ENCODE measurements at regions not wholly inside any gene's neighbourhood (a gene's known extent, or its start where the extent isn't known, plus 50 kb on each side); places are given as distances from the start of the nearest gene placed in this dataset.

DNA sequence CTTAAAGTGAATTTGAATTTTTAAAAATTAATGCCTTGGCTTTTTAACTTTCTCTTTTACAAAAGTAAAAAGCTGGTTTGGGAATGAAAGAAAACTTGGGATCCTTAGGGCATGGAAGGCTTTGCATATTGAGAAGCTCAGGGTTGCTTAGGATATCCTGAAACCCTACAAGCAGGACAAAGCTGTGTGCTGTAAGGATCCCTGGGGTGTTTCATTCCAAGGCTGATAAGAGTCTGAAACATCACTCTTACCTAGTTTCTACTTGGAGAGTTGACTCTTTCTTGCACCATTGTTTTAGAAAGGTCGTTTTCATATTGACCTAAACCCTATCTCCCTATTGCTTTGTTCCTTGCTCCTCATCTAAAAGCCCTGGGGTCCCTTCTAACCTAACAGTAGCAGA is 325.9 kb upstream of the NT5C1B start:
- no peak for TF ChIP-seq CTCF (optimal IDR thresholded peaks at IDR 0.05 in 1 of 3, IDR thresholded peaks at IDR 0.05 in 1 of 3, conservative IDR thresholded peaks at IDR 0.05 in 1 of 3; ENCODE audit: extremely low read depth in 1 of 3, insufficient read depth in 2 of 3, low read length in 3 of 3)
- no peak for TF ChIP-seq EZH2 (IDR thresholded peaks at IDR 0.05; ENCODE audit: low read length)

All from keratinocyte (primary cell).